Mesenchymal stem cell (in vitro differentiated cells and primary cell): ENCODE measurements at regions not wholly inside any gene's neighbourhood (a gene's known extent, or its start where the extent isn't known, plus 50 kb on each side); places are given as distances from the start of the nearest gene placed in this dataset.
"Not testable (repeated sequence)": the region's sequence is repeated elsewhere in the genome, so short reads cannot be mapped to it uniquely, and the experiment has no call there.

Source experiments
- DNase-seq: peaks from one replicate; pipeline ENCODE4 v3.0.0-alpha.2; 2013
- H2AFZ ChIP-seq: one replicate; pipeline ENCODE4 v1.6.1; 2013; ENCODE audit warnings: low read depth, mild to moderate bottlenecking, control low read depth, inconsistent platforms, low read length, moderate library complexity
- H2AK5ac ChIP-seq: 2 replicates; pipeline ENCODE4 v1.6.1; 2013; ENCODE audit warnings: low read length, moderate library complexity, mild to moderate bottlenecking, inconsistent platforms; ENCODE audit not compliant: severe bottlenecking
- H2BK120ac ChIP-seq: one replicate; pipeline ENCODE4 v1.6.1; 2013; ENCODE audit warnings: low read depth, mild to moderate bottlenecking, inconsistent platforms, low read length, moderate library complexity
- H2BK12ac ChIP-seq, 2 experiments: one replicate each; pipeline ENCODE4 v1.6.1; 2013; ENCODE audit warnings: inconsistent platforms in 2 of 2, low read length in 2 of 2, mild to moderate bottlenecking in 2 of 2, moderate library complexity in 2 of 2, control low read depth in 1 of 2
- H2BK15ac ChIP-seq: one replicate; pipeline ENCODE4 v1.6.1; 2013; ENCODE audit warnings: mild to moderate bottlenecking, low read depth, inconsistent platforms; ENCODE audit not compliant: poor library complexity, severe bottlenecking
- H2BK5ac ChIP-seq: 2 replicates; pipeline ENCODE4 v1.6.1; 2013; ENCODE audit warnings: low read depth, mild to moderate bottlenecking, low read length, control low read depth, inconsistent platforms; ENCODE audit not compliant: poor library complexity, severe bottlenecking
- H3K14ac ChIP-seq, 2 experiments: one replicate each; pipeline ENCODE4 v1.6.1; 2013; ENCODE audit warnings: inconsistent platforms in 2 of 2, low read length in 2 of 2, control low read depth in 1 of 2, mild to moderate bottlenecking in 1 of 2, moderate library complexity in 1 of 2
- H3K18ac ChIP-seq, 2 experiments: one replicate each; pipeline ENCODE4 v1.6.1; 2013; ENCODE audit warnings: inconsistent platforms in 2 of 2, low read length in 2 of 2, control low read depth in 1 of 2, low read depth in 1 of 2, mild to moderate bottlenecking in 1 of 2
- H3K23ac ChIP-seq, 2 experiments: one replicate each; pipeline ENCODE4 v1.6.1; 2013; ENCODE audit warnings: inconsistent platforms in 2 of 2, low read length in 2 of 2, mild to moderate bottlenecking in 2 of 2, moderate library complexity in 2 of 2, control low read depth in 1 of 2
- H3K27ac ChIP-seq: 2 replicates; pipeline ENCODE4 v1.5.1; 2013; ENCODE audit warnings: mild to moderate bottlenecking, moderate library complexity, low read length, control low read depth, inconsistent platforms; ENCODE audit not compliant: poor library complexity, severe bottlenecking
- H3K27me3 ChIP-seq, 2 experiments: 2 replicates each; pipeline versions ENCODE4 v1.6.1 to v1.7.0; 2013; ENCODE audit warnings: low read length in 2 of 2, mild to moderate bottlenecking in 2 of 2, moderate library complexity in 2 of 2, control low read depth in 1 of 2, inconsistent platforms in 1 of 2; ENCODE audit not compliant: control insufficient read depth in 1 of 2, insufficient read depth in 1 of 2
- H3K36me3 ChIP-seq, 2 experiments: 2 replicates each; pipeline versions ENCODE4 v1.6.1 to v1.7.0; 2013; ENCODE audit warnings: low read length in 2 of 2, control low read depth in 1 of 2, inconsistent platforms in 1 of 2, low read depth in 1 of 2, mild to moderate bottlenecking in 1 of 2; ENCODE audit not compliant: insufficient read depth in 2 of 2, control insufficient read depth in 1 of 2
- H3K4ac ChIP-seq, 2 experiments: one replicate each; pipeline ENCODE4 v1.6.1; 2013; ENCODE audit warnings: inconsistent platforms in 2 of 2, low read length in 2 of 2, mild to moderate bottlenecking in 2 of 2, moderate library complexity in 2 of 2, control low read depth in 1 of 2, low read depth in 1 of 2
- H3K4me1 ChIP-seq: 2 replicates; pipeline ENCODE4 v1.6.1; 2013; ENCODE audit warnings: low read depth, low read length, control low read depth; ENCODE audit not compliant: control insufficient read depth, insufficient read depth
- H3K4me2 ChIP-seq: 2 replicates; pipeline ENCODE4 v1.6.1; 2013; ENCODE audit warnings: low read length, mild to moderate bottlenecking, inconsistent platforms; ENCODE audit not compliant: poor library complexity, severe bottlenecking
- H3K4me3 ChIP-seq, 2 experiments: 2 replicates each; pipeline versions ENCODE4 v1.5.1 to v1.7.0; 2013; ENCODE audit warnings: low read length in 2 of 2, mild to moderate bottlenecking in 2 of 2, control low read depth in 1 of 2, low read depth in 1 of 2; ENCODE audit not compliant: insufficient read depth in 1 of 2
- H3K79me1 ChIP-seq: replicated peaks from 2 replicates; pipeline ENCODE4 v1.6.1; 2013; ENCODE audit warnings: mild to moderate bottlenecking, control low read depth, low read length, inconsistent platforms; ENCODE audit not compliant: poor library complexity, severe bottlenecking
- H3K9ac ChIP-seq: 2 replicates; pipeline ENCODE4 v1.7.0; 2013; ENCODE audit warnings: mild to moderate bottlenecking, low read length, moderate library complexity
- H3K9me3 ChIP-seq: 2 replicates; pipeline ENCODE4 v1.7.0; 2013; ENCODE audit warnings: mild to moderate bottlenecking, low read length; ENCODE audit not compliant: control insufficient read depth
- H4K8ac ChIP-seq: one replicate; pipeline ENCODE4 v1.6.1; 2013; ENCODE audit warnings: inconsistent platforms, mild to moderate bottlenecking, low read length, moderate library complexity
- H4K91ac ChIP-seq: one replicate; pipeline ENCODE4 v1.6.1; 2013; ENCODE audit warnings: mild to moderate bottlenecking, low read length, inconsistent platforms
- WGBS: methylation state at CpG from one replicate; pipeline ENCODE4 v1.1.7; 2013; ENCODE audit warnings: mixed read lengths; 5-methylcytosine and 5-hydroxymethylcytosine counted together

GRCh38 chr5:3090305-3090704 is 338.8 kb upstream of the IRX2 start:
- H2AFZ ChIP-seq, H3K4me2 ChIP-seq, H4K91ac ChIP-seq, H3K18ac ChIP-seq, H3K27ac ChIP-seq, DNase-seq, H4K8ac ChIP-seq, H2AK5ac ChIP-seq, H3K23ac ChIP-seq, H3K4ac ChIP-seq, H3K4me1 ChIP-seq, H3K9me3 ChIP-seq, H3K4me3 ChIP-seq, H3K79me1 ChIP-seq, H3K14ac ChIP-seq, H2BK12ac ChIP-seq, H3K36me3 ChIP-seq, H2BK15ac ChIP-seq, H2BK5ac ChIP-seq, H3K27me3 ChIP-seq, H2BK120ac ChIP-seq, H3K9ac ChIP-seq: not testable (repeated sequence)
- WGBS = 69% methylated on average over 4 of the region's 6 CpGs

- Histone ChIP-seq H3K4me1 (no peaks in the 10 kb centered on the region), H3K36me3 (no peaks in the 10 kb centered on the region), H3K9ac (no peak overlapping the region), H2AK5ac (no peak overlapping the region), H2AFZ (no peak overlapping the region), H3K27me3 (no peaks in the 10 kb centered on the region), H3K79me1 (no peaks in the 10 kb centered on the region), H3K27ac (no peak overlapping the region), H3K18ac (no peak overlapping the region), H4K91ac (no peak overlapping the region), H4K8ac (no peak overlapping the region), H3K23ac (no peak overlapping the region), H2BK120ac (no peak overlapping the region), H2BK15ac (no peak overlapping the region), H2BK12ac (no peak overlapping the region), H3K4me3 (no peak overlapping the region), H3K14ac (no peak overlapping the region), H3K4ac (no peak overlapping the region), H3K9me3 (peaks cover 18% of the 10 kb centered on the region), H2BK5ac (no peak overlapping the region), H3K4me2 (no peak overlapping the region)
- no peak for DNase-seq
- 68% methylated on average over 9 of the region's 9 CpGs for WGBS
Measured at GRCh38 chr5:3080366-3080765, 328.9 kb upstream of the IRX2 start.

GRCh38 chr5:3077684-3078083 is 326.2 kb upstream of the IRX2 start:
- Histone ChIP-seq H3K27me3 (no peaks in the 10 kb centered on the region), H3K23ac (no peak overlapping the region), H2AK5ac (no peak overlapping the region), H2BK120ac (no peak overlapping the region), H3K27ac (no peak overlapping the region), H3K36me3 (no peaks in the 10 kb centered on the region), H3K9ac (no peak overlapping the region), H3K4me1 (no peaks in the 10 kb centered on the region), H3K18ac (no peak overlapping the region), H2AFZ (no peak overlapping the region), H4K91ac (no peak overlapping the region), H3K4ac (no peak overlapping the region), H3K9me3 (peaks cover 27% of the 10 kb centered on the region), H4K8ac (no peak overlapping the region), H3K14ac (no peak overlapping the region), H2BK15ac (no peak overlapping the region), H3K4me2 (no peak overlapping the region), H2BK5ac (no peak overlapping the region), H2BK12ac (no peak overlapping the region), H3K79me1 (no peaks in the 10 kb centered on the region), H3K4me3 (no peak overlapping the region)
- DNase-seq = no peak
- 57% methylated on average over 10 of the region's 10 CpGs for WGBS

- Histone ChIP-seq H3K18ac (no peak overlapping the region), H3K4me2 (no peak overlapping the region), H2BK120ac (no peak overlapping the region), H3K9me3 (peaks cover 36% of the 10 kb centered on the region), H3K27ac (no peak overlapping the region), H3K79me1 (no peaks in the 10 kb centered on the region), H2BK5ac (no peak overlapping the region), H3K36me3 (no peaks in the 10 kb centered on the region), H4K8ac (no peak overlapping the region), H3K4me1 (no peaks in the 10 kb centered on the region), H3K14ac (no peak overlapping the region), H2AK5ac (no peak overlapping the region), H4K91ac (no peak overlapping the region), H3K23ac (no peak overlapping the region), H3K4ac (no peak overlapping the region), H2AFZ (no peak overlapping the region), H3K27me3 (no peaks in the 10 kb centered on the region), H2BK15ac (no peak overlapping the region), H3K4me3 (no peak overlapping the region), H3K9ac (no peak overlapping the region), H2BK12ac (no peak overlapping the region)
- WGBS = 35% methylated on average over 2 of the region's 2 CpGs
- no peak for DNase-seq
Measured at GRCh38 chr5:3075309-3075708, 323.8 kb upstream of the IRX2 start.
